ENCODE measurements at regions not wholly inside any gene's neighbourhood (a gene's known extent, or its start where the extent isn't known, plus 50 kb on each side); places are given as distances from the start of the nearest gene placed in this dataset.

GRCh38 chr9:91155746-91156376, 205.9 kb downstream of the AUH start:
- Histone ChIP-seq H3K4me1 (peaks cover 0 to 12% (median 9%) of the 10 kb centered on the region in 4 donors), H3K36me3 (no peaks in the 10 kb centered on the region), H3K27me3 (no peaks in the 10 kb centered on the region), H3K9me3 (no peaks in the 10 kb centered on the region), H3K4me3 (no peak overlapping the region), H3K27ac (no peak overlapping the region)
- no peak for DNase-seq
- intact Hi-C loops (cut with DNase I; ENCODE audit: low total_unique reads) = no loop called here
- WGBS, 2 donors (ENCODE audit: low coverage in 1 of 2) = 80 to 83% methylated on average over 1 to 7 of the region's 7 CpGs
- in situ Hi-C loops (cut with MboI; ENCODE audit: low pct_ligation_motif_present in 1 of 4, low pct_unique_long_range_greater_than_20kb in 1 of 4, low sequenced_read_pairs in 3 of 4) = loop anchor here in 1 of 4 donors (25.0 kb wide), 1 partner anchor 94 kb away; no protein-coding TSS in a partner anchor
- no peak for TF ChIP-seq POLR2A (IDR thresholded peaks at IDR 0.05)
- no peak for TF ChIP-seq POLR2AphosphoS5 (IDR thresholded peaks at IDR 0.05)
- no peak for TF ChIP-seq EP300 (IDR thresholded peaks at IDR 0.05; ENCODE audit: low read depth)
- no peak for TF ChIP-seq CTCF (IDR thresholded peaks at IDR 0.05)

- DNase-seq = peak; percentile 50
- Histone ChIP-seq H3K4me3 (no peak overlapping the region), H3K9me3 (no peaks in the 10 kb centered on the region), H3K27me3 (no peaks in the 10 kb centered on the region), H3K36me3 (no peaks in the 10 kb centered on the region), H3K4me1 (peaks cover 0 to 12% (median 9%) of the 10 kb centered on the region in 4 donors), H3K27ac (peak overlapping the region; percentile 9 to 36 (median 27))
- intact Hi-C loops (cut with DNase I; ENCODE audit: low total_unique reads) = no loop called here
- no peak for TF ChIP-seq EP300 (IDR thresholded peaks at IDR 0.05; ENCODE audit: low read depth)
- TF ChIP-seq POLR2AphosphoS5 (IDR thresholded peaks at IDR 0.05) = peak in 1 of 3 donors; percentile 32
- no peak for TF ChIP-seq CTCF (IDR thresholded peaks at IDR 0.05)
- in situ Hi-C loops (cut with MboI; ENCODE audit: low pct_ligation_motif_present in 1 of 4, low pct_unique_long_range_greater_than_20kb in 1 of 4, low sequenced_read_pairs in 3 of 4) = loop anchor here in 1 of 4 donors (25.0 kb wide), 1 partner anchor 94 kb away; no protein-coding TSS in a partner anchor
- WGBS, 2 donors (ENCODE audit: low coverage in 1 of 2) = 64 to 90% methylated on average over 4 to 10 of the region's 10 CpGs
Observed at GRCh38 chr9:91156451-91157234, 205.1 kb downstream of the AUH start.

- H3K27me3 ChIP-seq = no peaks in the 10 kb centered on the region
- WGBS, 2 donors (ENCODE audit: low coverage in 1 of 2) = 97 to 100% methylated on average over 1 to 2 of the region's 2 CpGs
- H3K4me1 ChIP-seq = peaks cover 0 to 25% (median 11%) of the 10 kb centered on the region in 4 donors
- H3K27ac ChIP-seq = no peak overlapping the region
- DNase-seq = no peak
- TF ChIP-seq CTCF (IDR thresholded peaks at IDR 0.05) (no peak), EP300 (IDR thresholded peaks at IDR 0.05; ENCODE audit: low read depth) (no peak), POLR2A (IDR thresholded peaks at IDR 0.05) (no peak), POLR2AphosphoS5 (IDR thresholded peaks at IDR 0.05) (no peak)
- intact Hi-C loops (cut with DNase I; ENCODE audit: low total_unique reads) = no loop called here
- no peak overlapping the region for H3K4me3 ChIP-seq
- in situ Hi-C loops (cut with MboI; ENCODE audit: low pct_ligation_motif_present in 1 of 4, low pct_unique_long_range_greater_than_20kb in 1 of 4, low sequenced_read_pairs in 3 of 4) = loop anchor here in 1 of 4 donors (25.0 kb wide), 1 partner anchor 96 kb away; no protein-coding TSS in a partner anchor
- no peaks in the 10 kb centered on the region for H3K36me3 ChIP-seq
- no peaks in the 10 kb centered on the region for H3K9me3 ChIP-seq
Observed at GRCh38 chr9:91157883-91158282, 203.8 kb downstream of the AUH start.

- no peaks in the 10 kb centered on the region for H3K27me3 ChIP-seq
- H3K4me3 ChIP-seq = no peak overlapping the region
- H3K36me3 ChIP-seq = no peaks in the 10 kb centered on the region
- WGBS, 2 donors (ENCODE audit: low coverage in 1 of 2) = 81 to 94% methylated on average over 2 to 6 of the region's 6 CpGs
- no peak for DNase-seq
- intact Hi-C loops (cut with DNase I; ENCODE audit: low total_unique reads) (no loop called here), in situ Hi-C loops (cut with MboI; ENCODE audit: low pct_ligation_motif_present in 1 of 4, low pct_unique_long_range_greater_than_20kb in 1 of 4, low sequenced_read_pairs in 3 of 4) (loop anchor here in 1 of 4 donors (25.0 kb wide), 1 partner anchor 96 kb away; no protein-coding TSS in a partner anchor)
- H3K4me1 ChIP-seq = peaks cover 0 to 29% (median 11%) of the 10 kb centered on the region in 4 donors
- no peak overlapping the region for H3K27ac ChIP-seq
- H3K9me3 ChIP-seq = no peaks in the 10 kb centered on the region
- TF ChIP-seq EP300 (IDR thresholded peaks at IDR 0.05; ENCODE audit: low read depth) (no peak), POLR2AphosphoS5 (IDR thresholded peaks at IDR 0.05) (no peak), POLR2A (IDR thresholded peaks at IDR 0.05) (no peak), CTCF (IDR thresholded peaks at IDR 0.05) (no peak)
Observed at GRCh38 chr9:91158286-91158685, 203.4 kb downstream of the AUH start.

Measured in transverse colon (tissue), 4 donors.